GM18526 (cell line): ENCODE measurements at regions not wholly inside any gene's neighbourhood (a gene's known extent, or its start where the extent isn't known, plus 50 kb on each side); places are given as distances from the start of the nearest gene placed in this dataset.

Source experiments
- POLR2A ChIP-seq: IDR thresholded peaks from 3 replicates; pipeline ENCODE4 v1.6.1; 2011; ENCODE audit not compliant: insufficient read length; ENCODE audit errors: extremely low read depth

DNA sequence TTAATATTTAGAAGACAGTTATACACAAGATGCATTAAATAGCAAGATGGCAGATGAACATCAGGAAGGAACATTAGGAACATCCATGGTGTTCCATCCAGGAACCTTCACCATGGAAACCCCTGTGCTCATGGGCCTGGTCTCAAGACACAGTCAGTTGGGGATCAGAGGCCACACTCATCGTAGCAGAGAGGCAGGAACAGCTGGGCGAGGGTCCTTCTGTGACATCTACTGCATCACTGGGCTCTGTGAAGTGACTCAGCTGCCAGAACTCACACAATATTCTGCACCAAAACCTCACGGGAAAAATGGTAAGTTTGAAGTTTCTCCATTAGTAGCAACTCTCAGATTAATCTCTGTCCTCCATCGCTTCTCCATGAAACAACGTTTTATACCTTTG, 356.6 kb downstream of the PREX1 start:
- TF ChIP-seq POLR2A = no peak

DNA sequence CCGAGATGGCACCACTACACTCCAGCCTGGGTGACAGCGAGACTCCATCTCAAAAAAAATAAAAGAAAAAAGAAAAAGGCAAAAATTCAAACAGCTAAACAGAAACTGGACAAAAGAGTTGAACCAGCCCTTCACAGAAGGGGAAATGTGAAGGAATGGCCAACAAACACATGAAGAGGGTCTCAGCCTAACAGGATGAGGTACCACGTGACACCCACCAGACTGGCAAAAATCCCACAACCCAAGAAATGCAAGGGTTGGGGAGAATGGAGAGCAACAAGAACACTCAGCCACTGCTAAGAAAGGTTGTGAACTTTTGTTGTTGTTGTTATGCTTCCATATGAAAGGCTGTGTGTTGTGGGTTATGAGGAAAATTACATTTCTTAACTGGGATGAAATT, 357.7 kb downstream of the PREX1 start:
- TF ChIP-seq POLR2A = no peak

DNA sequence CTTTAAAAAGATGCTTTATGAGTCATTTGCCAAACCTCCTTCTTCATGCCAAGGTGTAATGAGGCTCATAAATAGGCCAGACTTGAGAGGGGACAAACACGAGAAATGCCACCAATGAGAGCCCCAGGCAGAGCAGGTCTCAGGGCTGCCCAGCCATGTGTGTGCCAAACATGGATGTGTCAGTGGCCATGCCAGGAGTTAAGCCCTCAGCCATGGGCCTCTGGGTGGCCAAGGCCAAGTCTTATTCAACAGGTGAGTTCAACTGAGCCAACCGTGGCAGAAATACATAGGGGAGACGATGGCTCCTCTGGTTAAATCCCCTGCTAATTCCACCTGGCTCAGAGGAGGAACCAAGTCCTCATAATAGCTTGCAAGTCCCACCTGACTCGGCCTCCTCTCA, 358.8 kb downstream of the PREX1 start:
- TF ChIP-seq POLR2A = no peak

DNA sequence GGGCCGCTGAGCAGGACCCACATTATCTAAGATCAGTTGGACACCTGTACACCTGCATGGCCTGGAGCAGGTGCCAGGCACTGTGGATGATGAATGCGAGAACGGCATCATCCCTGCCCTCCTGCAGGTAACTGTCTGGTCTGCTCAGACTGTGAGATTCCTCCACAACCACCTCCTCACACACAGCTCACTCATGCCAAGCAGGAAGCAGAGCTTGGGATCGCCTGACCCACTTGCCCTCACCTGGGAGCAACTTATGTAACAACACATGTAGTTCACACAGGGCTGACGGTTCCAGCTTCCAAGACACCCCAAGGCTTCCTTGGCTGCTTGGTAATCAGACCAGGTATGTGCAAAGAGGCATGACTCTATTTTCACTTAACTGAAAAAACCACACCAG, 359.2 kb downstream of the PREX1 start:
- TF ChIP-seq POLR2A = no peak

DNA sequence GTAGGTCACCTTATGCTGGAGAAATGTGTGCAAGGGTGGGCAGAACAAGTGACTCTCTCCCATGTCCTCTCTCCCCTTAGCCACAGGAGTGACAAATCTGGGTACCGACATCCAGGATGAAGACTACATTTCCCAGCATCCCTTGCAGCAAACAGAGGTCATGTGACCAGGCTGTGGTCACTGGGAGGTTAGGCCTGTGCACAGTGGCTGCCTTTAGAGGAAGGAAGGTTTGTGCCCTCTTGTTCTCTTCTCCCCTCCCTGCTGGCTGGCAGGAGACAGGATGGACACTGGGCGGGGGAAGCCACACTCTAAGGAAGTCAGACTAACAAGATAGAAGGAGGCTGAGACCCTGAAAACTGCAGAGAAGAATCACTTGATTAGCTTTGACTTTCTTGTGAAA, 360.2 kb downstream of the PREX1 start:
- TF ChIP-seq POLR2A = no peak

DNA sequence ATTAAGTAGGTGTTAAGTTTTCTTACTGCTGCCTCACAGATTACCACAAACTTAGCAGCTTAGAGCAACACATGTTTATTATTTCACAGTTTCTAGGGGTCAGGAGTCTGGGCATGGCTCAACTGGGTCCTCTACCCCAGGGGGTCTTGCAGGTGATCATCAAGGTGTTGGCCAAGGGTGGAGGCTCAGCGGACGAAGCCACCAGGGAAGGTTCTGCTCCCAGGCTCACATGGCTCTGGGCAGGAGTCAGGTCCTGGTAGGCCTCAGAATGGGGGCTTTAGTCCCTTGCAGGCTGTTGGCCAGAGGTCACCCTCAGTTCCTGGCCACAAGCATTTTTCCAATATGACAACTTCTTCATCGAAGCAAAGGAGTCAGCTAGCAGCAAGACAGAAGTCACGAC, 362.5 kb downstream of the PREX1 start:
- no peak for TF ChIP-seq POLR2A

DNA sequence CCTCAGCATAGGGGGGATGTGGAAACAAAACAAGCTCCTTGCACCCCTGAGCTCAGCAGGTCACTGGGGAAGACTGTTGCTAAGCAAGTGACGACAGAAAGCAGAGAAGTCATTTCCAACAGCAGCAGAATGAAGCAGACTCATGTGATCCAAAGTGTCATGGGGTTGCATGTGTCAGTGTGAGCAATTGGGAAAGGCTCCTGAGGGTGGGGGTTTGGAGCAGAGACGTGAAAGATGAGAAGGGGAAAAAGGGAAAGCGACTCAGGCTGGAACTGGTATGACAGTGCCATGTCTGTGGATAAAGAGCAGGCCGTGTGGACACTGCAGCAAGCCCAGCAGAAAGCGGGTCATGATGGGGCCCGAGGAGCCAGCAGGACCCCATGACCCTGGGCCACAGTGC, 363.9 kb downstream of the PREX1 start:
- no peak for TF ChIP-seq POLR2A

DNA sequence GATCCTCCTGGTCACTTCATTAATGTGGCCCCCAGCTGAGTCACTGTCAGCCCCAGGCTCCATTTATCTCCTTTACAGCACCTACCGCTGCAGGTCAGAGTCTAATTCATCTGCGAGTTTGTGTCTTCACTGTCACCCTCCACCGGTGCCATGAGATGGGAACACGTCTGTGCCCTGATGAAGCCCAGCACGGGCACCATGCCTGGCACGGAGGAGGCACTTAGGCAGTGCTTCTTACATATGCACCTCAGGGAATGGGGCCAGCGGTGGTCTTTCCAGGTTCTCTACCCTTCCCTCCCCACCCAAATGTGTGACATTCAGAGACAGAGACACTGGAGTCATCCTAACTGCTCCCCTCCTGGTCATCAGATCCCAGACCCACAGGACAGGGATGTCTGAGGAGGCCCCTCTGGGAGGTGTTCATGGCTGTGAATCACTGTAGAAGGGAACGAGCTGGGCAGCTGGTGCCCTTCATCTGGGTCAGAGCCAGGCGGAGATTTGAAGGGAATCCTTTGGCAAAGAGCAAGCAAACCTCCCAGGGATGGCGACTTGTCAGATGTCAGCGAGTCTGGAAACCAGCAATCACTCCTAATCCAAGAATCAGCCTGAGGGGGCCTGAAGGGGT, 364.6 kb downstream of the PREX1 start:
- TF ChIP-seq POLR2A = no peak

DNA sequence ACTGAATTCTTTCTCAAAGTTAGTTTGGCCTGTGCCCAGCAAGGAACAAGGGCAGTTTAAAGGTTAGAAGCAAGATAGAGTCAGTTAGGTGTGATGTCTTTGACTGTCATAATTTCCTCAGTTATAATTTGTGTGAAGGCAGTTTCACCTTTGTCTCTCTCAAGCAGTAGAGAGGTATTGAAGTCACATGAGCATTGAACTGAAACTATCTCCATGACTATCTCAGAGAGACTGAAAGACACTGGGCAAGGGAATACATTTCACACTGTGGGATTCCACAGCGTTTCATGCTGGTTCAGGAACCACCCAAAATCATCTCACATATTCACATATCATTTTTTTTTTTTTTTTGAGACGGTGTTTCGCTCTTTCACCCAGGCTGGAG, 366.1 kb downstream of the PREX1 start:
- TF ChIP-seq POLR2A = no peak

DNA sequence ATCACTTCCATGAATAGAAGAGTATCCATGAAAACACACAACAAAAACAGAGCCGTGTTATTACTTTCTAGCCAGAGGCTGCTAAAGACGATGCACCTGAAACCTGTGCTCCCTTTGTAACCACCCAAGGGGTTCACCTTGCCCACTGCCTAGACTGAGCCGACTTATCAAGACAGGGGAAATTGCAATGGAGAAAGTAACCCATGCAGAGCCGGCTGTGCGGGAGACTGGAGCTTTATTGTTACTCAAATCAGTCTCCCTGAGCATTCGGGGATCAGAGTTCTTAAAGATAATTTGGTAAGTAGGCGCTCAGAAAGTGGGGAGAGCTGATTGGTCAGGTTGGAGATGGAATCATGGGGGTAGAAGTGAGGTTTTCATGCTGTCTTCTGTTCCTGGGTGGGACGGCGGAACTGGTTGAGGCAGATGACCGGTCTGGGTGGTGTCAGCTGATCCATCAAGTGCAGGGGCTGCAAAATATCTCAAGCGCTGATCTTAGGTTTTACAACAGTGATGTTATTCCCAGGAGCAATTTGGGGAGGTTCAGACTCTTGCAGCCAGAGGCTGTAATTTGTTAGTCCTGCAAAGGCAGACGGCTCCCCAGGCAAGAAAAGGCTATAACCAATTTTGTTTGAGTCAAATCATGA, 366.6 kb downstream of the PREX1 start:
- no peak for TF ChIP-seq POLR2A

DNA sequence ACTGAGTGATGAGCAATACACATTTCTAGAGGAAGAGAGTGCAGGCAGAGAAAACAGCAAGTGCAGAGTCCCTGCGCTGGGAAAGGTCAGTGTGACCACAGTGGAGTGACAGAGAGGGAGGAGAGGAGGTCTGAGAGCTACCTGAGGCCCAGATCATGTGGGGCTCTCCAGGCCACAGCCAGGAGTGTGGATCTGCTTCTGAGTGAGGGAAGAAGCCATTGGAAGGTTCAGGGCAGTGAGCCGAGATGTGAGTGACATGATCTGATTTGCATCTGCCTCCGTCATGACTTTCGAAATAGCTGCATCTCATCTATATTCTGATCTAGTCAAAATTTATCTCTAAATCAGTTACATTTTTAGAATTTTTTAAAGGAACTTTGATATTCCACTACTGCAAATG, 367.1 kb downstream of the PREX1 start:
- no peak for TF ChIP-seq POLR2A

DNA sequence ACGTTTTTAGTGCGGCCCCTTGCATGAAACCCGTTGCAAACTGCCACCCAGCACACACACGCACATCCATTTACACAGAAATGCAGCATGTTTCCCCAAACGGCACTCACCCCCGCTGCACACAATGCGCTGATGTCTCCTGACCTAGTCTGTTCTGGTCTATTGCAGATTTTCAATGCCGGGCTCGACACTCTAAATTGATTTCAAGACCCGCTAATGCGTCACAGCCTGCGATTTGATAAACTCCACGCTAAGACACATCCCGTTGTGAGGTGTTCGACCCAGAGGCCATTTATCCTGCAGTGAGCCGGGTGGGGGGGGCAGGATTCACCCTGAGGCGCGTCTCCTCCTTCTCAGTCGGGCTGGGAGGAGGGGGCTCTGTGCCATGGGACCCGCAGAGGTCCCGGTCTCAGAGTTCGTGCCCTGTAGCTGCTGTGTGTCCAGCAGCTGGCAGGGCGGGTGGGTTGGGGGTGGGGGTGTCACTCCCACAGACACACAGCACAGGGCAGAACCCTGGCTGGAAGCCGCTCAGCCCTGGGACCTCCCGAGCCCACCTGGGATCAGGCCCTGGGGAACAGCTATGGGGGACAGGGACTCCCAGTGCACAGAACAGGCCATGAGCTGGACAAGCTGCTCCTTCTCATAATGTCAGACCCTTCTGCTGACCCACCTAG, 367.9 kb downstream of the PREX1 start:
- TF ChIP-seq POLR2A = no peak

DNA sequence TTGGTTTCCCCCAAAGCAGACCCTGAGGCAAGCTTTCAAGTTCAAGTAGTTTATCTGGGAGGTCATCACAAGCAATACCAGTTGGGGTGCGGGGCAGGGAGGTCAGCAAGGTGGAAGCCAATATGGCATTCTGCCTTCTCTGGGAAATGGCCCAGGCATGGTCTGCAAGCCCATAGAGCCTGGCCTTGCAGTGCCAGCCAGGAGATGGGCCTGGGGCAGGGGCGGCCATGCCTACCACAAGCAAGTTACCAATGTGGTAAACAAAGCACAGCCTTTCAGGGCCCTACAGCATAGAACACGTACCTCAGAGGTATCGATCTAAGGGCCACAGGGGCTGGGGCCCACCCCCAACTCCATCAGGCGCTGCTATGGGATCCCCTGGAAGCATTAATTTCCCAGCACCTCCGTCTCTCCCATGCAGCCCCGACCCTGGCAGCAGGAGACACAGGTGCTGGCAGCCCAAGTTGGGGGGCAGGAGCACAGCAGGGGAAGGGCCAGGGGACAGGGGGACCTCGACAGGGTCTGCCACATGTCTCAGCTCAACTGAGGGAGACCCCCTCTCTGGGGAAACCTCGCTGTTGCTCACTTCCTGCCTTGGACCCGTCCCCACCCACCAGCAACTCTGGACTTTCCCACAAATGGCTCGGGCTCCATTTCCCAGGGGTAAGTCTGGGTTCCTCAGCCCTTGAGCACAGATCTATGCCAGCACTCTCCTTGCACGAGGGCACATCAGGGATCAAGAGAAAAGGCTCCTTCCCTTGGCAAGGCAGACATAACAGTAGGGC, 369.0 kb downstream of the PREX1 start:
- no peak for TF ChIP-seq POLR2A

DNA sequence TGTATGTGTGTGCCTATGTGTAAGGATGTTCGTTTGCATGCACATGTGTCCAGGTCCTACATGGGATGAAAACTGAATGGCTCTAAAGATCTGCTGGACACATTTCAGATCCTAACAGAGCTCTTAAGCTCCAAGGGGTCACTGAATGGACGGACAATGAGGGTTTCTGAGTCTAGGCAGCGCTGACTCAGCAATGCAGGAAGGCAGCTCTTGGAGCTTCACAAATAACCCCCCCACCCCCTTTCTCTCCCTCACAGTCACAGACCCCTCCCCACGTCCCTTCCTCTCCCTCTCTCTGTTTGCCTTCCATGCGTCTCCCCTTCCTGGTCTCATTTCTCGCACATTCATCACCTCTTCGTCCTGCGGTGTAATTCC, 369.8 kb downstream of the PREX1 start:
- TF ChIP-seq POLR2A = no peak

DNA sequence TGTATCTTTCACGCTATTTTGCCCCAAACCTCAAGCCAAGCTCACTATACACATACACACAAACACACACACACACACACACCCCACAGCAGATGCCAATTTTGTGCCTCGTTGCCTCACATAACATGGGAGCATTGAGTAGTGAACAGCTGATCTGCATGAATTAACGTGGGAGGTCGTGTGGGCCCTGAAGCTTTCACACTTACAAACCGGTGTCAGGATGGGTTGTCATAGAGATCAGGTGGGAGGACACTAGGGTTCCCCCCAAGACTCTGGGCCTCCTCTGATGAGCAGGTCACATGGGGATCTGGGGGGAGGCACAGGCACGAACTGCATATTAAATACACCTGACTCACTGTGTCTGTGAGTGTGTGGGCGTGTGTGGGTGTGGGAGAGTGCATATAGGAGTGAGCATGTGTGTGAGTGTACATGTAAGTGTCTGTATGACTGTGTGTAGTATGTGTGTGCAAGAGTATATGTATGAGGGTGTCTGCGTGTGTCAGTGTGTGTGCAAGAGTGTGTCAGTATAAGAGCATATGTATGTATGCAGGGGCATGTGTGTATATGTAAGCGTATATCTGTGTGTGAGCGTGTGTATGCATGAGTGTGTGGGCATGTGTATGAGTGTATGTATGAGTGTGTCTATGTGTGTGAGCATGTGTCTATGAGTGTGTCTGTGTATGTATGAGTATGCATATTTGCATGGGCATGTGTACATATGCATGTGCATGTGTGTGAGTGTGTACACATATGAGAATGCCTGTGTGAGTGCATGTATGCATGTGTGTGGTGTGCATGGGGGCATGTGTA, 370.4 kb downstream of the PREX1 start:
- no peak for TF ChIP-seq POLR2A

DNA sequence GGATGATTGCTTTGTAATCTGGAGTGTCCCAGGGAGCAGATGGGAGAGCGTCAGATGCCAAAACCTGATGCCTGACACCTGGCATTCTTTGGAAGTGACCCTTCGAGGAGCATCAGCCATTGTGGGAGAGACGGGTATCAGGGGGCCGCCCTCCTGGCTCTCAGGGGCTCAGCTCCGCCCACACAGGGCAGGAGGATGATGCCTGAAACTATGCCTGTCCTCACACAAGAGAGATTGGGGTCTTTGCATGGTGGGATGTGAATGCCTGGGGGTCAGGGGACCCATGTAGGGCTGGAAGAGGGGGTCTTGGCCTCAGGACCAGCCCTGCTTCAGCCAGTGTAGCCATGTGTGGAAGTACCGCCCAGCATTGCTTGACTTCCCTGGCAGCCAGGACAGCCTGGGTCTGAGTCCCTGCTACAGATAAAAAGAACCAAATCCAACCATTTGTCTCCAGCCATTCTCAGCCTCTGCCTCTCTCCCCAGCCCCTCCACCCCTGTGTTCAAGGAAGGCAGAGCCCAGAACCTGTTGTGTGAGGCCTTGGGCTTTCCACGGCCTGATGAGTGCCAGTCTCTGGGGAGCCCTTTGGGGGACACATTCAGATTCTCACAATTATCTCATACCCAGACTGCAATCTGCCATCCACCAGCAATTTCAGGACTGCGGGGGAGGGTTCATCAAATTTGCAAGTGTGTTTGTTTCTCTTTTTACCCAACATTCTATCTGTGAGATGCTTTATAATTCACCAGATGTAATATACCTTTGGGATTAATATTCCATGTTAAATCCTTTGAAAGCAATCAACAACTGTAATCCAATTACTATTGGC, 371.2 kb downstream of the PREX1 start:
- TF ChIP-seq POLR2A = no peak
